Spleen (tissue), 11 donors: ENCODE measurements at regions not wholly inside any gene's neighbourhood (a gene's known extent, or its start where the extent isn't known, plus 50 kb on each side); places are given as distances from the start of the nearest gene placed in this dataset.

Experiments used
- DNase-seq: peaks from one replicate; pipeline ENCODE4 v3.0.0-alpha.2; 2020
- H3K27ac ChIP-seq, 8 donors: fragments of 200-600 bp; sonication (generic) in 7 of 8; 1 replicate in 4 of 8; 2 replicates in 4 of 8; pipeline versions ENCODE4 v1.5.0 to v1.8.0; 2016 to 2021; ENCODE audit warnings: inconsistent platforms in 4 of 8, mild to moderate bottlenecking in 4 of 8, moderate library complexity in 1 of 8
- H3K27me3 ChIP-seq, 7 donors: fragments of 200-600 bp; sonication (generic) in 6 of 7; replicated peaks in 1 of 7; 1 replicate in 4 of 7; 2 replicates in 3 of 7; pipeline versions ENCODE4 v1.5.0 to v1.8.0; 2016 to 2021; ENCODE audit warnings: inconsistent platforms in 3 of 7, mild to moderate bottlenecking in 1 of 7
- H3K36me3 ChIP-seq, 6 donors: fragments of 200-600 bp; sonication (generic) in 5 of 6; 1 replicate in 4 of 6; 2 replicates in 2 of 6; pipeline versions ENCODE4 v1.5.0 to v1.8.0; 2016 to 2021; ENCODE audit warnings: inconsistent platforms in 2 of 6
- H3K4me1 ChIP-seq, 6 donors: fragments of 200-600 bp; sonication (generic) in 5 of 6; 1 replicate in 3 of 6; 2 replicates in 3 of 6; pipeline versions ENCODE4 v1.5.0 to v1.8.0; 2016 to 2021; ENCODE audit warnings: inconsistent platforms in 3 of 6
- H3K4me3 ChIP-seq, 8 donors: fragments of 200-600 bp; sonication (generic) in 7 of 8; 1 replicate in 4 of 8; 2 replicates in 4 of 8; pipeline versions ENCODE4 v1.5.0 to v1.8.0; 2016 to 2021; ENCODE audit warnings: inconsistent platforms in 4 of 8, mild to moderate bottlenecking in 4 of 8, moderate library complexity in 2 of 8
- H3K9me3 ChIP-seq, 8 donors: fragments of 200-600 bp; sonication (generic) in 7 of 8; 1 replicate in 4 of 8; 2 replicates in 4 of 8; pipeline versions ENCODE4 v1.5.0 to v1.8.0; 2016 to 2021; ENCODE audit warnings: inconsistent platforms in 4 of 8
- POLR2A ChIP-seq, 3 donors: fragments of 450-650 bp; IDR thresholded peaks; one replicate each; pipeline ENCODE4 v1.5.1; 2017; ENCODE audit warnings: antibody characterized with exemption in 3 of 3, mild to moderate bottlenecking in 1 of 3
- POLR2AphosphoS5 ChIP-seq, 3 donors: sonication (generic); formaldehyde crosslinking; IDR thresholded peaks; one replicate each; pipeline ENCODE4 v1.5.1; 2017; ENCODE audit warnings: antibody characterized with exemption in 3 of 3
- WGBS, 5 donors: extraction: QIAGEN DNeasy Blood & Tissue Kit in 3 of 5; methylation state at CpG; one replicate each; pipeline versions ENCODE4 v1.1.5 to v1.1.7; 2013 to 2018; 5-methylcytosine and 5-hydroxymethylcytosine counted together
- intact Hi-C: fragments of 100-400 bp; cut with DNase I; formaldehyde crosslinking; loops from one replicate; pipeline ENCODE4 v1.15.0; 2023; ENCODE audit warnings: low total_unique reads
- TF ChIP-seq, protein P1 (sequence below), 11 experiments: fragments of 200-600 bp in 7 of 11; fragments of 450-650 bp in 4 of 11; sonication (generic) in 4 of 11; IDR thresholded peaks in 8 of 11; conservative IDR thresholded peaks in 3 of 11; 1 replicate in 7 of 11; 2 replicates in 4 of 11; pipeline versions ENCODE4 v1.4.0 to v1.8.0; 2016 to 2021; ENCODE audit warnings: antibody characterized with exemption in 11 of 11, inconsistent platforms in 4 of 11, mild to moderate bottlenecking in 1 of 11
- donor health status: healthy with polysubstance abuse.
- donor health status: DM: no; HTN: no; CAD: no; lungs with moderate emphysema.
- donor health status: DM: no; HTN: no; CAD: no.
- donor health status: Bipolar disorder and iron deficiency.
- donor health status: healthy.
- donor health status: DM: no; HTN: no; CAD: no.
- donor health status: DM: yes; HTN: yes; CAD: no.

DNA sequence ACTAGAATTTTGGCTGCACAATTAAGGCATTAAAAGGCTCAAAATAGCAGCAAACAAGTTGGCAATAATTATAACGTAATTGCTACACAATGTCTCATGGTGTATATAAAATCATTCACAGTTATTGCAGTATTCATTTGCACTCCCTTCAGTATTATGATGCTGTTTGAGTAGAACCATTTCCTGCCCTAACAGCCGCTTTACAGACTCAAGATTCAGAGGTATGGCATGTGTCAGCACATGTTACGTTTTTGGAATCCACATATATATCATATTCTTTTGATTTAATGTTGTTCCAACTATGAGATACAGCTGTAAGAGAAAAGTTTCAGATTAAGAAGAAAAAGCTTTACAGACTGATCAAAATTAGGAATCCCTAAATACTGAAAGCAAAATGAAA is 56.3 kb upstream of the NCKAP5 start:
- TF ChIP-seq POLR2A (IDR thresholded peaks at IDR 0.05) = no peak
- no peak for TF ChIP-seq POLR2AphosphoS5 (IDR thresholded peaks at IDR 0.05)
- TF ChIP-seq, protein P1, sequence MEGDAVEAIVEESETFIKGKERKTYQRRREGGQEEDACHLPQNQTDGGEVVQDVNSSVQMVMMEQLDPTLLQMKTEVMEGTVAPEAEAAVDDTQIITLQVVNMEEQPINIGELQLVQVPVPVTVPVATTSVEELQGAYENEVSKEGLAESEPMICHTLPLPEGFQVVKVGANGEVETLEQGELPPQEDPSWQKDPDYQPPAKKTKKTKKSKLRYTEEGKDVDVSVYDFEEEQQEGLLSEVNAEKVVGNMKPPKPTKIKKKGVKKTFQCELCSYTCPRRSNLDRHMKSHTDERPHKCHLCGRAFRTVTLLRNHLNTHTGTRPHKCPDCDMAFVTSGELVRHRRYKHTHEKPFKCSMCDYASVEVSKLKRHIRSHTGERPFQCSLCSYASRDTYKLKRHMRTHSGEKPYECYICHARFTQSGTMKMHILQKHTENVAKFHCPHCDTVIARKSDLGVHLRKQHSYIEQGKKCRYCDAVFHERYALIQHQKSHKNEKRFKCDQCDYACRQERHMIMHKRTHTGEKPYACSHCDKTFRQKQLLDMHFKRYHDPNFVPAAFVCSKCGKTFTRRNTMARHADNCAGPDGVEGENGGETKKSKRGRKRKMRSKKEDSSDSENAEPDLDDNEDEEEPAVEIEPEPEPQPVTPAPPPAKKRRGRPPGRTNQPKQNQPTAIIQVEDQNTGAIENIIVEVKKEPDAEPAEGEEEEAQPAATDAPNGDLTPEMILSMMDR (IDR thresholded peaks at IDR 0.05 in 8 of 11, conservative IDR thresholded peaks at IDR 0.05 in 3 of 11) = no peak

GRCh38 chr2:133627741-133628140 is 59.5 kb upstream of the NCKAP5 start:
- intact Hi-C loops = no loop called here
- TF ChIP-seq POLR2AphosphoS5 (IDR thresholded peaks at IDR 0.05) (no peak), POLR2A (IDR thresholded peaks at IDR 0.05) (no peak)
- TF ChIP-seq, protein P1 (IDR thresholded peaks at IDR 0.05 in 8 of 11, conservative IDR thresholded peaks at IDR 0.05 in 3 of 11) = no peak
- no peaks in the 10 kb centered on the region for H3K36me3 ChIP-seq
- peaks cover 0 to 29% (median 4%) of the 10 kb centered on the region in 8 donors for H3K9me3 ChIP-seq
- no peaks in the 10 kb centered on the region for H3K27me3 ChIP-seq
- H3K4me3 ChIP-seq = no peak overlapping the region
- no peak for DNase-seq
- WGBS, 5 donors = 66 to 85% (median 74%) methylated on average over 1 of the region's 1 CpG
- H3K4me1 ChIP-seq = no peaks in the 10 kb centered on the region
- no peak overlapping the region for H3K27ac ChIP-seq

More for the DNA sequence above, 56.3 kb upstream of the NCKAP5 start:
- Histone ChIP-seq H3K4me3 (no peak overlapping the region), H3K4me1 (no peaks in the 10 kb centered on the region), H3K27me3 (no peaks in the 10 kb centered on the region), H3K36me3 (no peaks in the 10 kb centered on the region), H3K9me3 (peaks cover 0 to 27% (median 4%) of the 10 kb centered on the region in 8 donors), H3K27ac (no peak overlapping the region)
- DNase-seq = no peak
- 79 to 90% (median 85%) methylated on average over 3 of the region's 3 CpGs for WGBS, 5 donors
- intact Hi-C loops = no loop called here

DNA sequence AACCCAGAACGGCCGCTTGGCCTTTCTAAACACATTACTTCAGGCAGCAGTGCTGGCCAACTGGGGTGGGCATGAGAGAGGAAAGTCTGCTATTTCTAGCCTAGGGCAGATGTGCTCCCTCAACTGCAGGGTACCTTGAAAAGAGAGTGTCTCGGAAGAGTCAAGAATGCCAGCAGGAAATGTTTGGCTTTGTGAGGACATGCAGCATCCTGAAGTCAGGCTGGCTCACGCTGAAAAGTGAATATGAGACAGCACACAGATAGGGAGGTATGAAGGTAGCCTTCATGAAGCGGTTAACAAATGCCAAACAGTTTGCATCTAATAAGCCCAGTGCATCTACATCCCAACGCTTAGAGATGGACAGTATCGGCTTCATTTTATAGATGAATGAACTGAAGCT is 65.0 kb upstream of the NCKAP5 start:
- no peaks in the 10 kb centered on the region for H3K27me3 ChIP-seq
- no peak for TF ChIP-seq POLR2A (IDR thresholded peaks at IDR 0.05)
- TF ChIP-seq POLR2AphosphoS5 (IDR thresholded peaks at IDR 0.05) = no peak
- TF ChIP-seq, protein P1 (IDR thresholded peaks at IDR 0.05 in 8 of 11, conservative IDR thresholded peaks at IDR 0.05 in 3 of 11) = no peak
- H3K4me3 ChIP-seq = no peak overlapping the region
- intact Hi-C loops = no loop called here
- no peak for DNase-seq
- 69 to 93% (median 81%) methylated on average over 7 of the region's 7 CpGs for WGBS, 5 donors
- peaks cover 0 to 13% (median 0%) of the 10 kb centered on the region in 8 donors for H3K9me3 ChIP-seq
- no peaks in the 10 kb centered on the region for H3K36me3 ChIP-seq
- H3K27ac ChIP-seq = no peak overlapping the region
- no peaks in the 10 kb centered on the region for H3K4me1 ChIP-seq

DNA sequence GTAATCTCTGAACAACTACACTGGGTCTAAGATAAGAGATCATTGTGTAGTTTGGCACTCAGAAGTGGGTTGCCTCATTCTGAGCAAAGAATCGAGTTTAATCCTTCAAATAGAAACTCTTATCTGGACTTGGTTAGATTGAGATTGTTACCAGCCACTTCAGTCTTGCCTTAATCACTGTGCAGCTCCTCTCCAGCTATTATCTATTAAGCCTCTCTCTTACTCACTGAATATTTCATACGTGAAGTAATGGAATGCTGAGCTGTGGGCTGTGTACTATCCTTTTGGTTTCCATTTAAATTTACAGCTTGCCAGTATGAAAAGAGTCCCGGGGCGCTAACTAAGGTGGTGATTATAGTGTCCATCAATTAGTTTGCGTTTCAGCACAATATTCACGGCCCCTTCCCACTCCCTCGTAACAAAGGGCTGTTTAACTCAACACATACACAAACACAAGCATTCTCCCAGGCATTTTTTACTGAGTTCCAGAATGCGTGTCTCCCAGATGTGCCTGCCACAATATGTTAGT is 65.7 kb upstream of the NCKAP5 start:
- no peak for DNase-seq
- intact Hi-C loops = no loop called here
- H3K27me3 ChIP-seq = no peaks in the 10 kb centered on the region
- no peaks in the 10 kb centered on the region for H3K36me3 ChIP-seq
- WGBS, 5 donors = 64 to 85% (median 79%) methylated on average over 8 of the region's 8 CpGs
- H3K9me3 ChIP-seq = peaks cover 0 to 8% (median 0%) of the 10 kb centered on the region in 8 donors
- TF ChIP-seq, protein P1 (IDR thresholded peaks at IDR 0.05 in 8 of 11, conservative IDR thresholded peaks at IDR 0.05 in 3 of 11) = no peak
- TF ChIP-seq POLR2A (IDR thresholded peaks at IDR 0.05) (no peak), POLR2AphosphoS5 (IDR thresholded peaks at IDR 0.05) (no peak)
- H3K4me1 ChIP-seq = no peaks in the 10 kb centered on the region
- no peak overlapping the region for H3K4me3 ChIP-seq
- H3K27ac ChIP-seq = no peak overlapping the region
